ENCODE measurements at regions not wholly inside any gene's neighbourhood (a gene's known extent, or its start where the extent isn't known, plus 50 kb on each side); places are given as distances from the start of the nearest gene placed in this dataset.

- TF ChIP-seq CTCF (IDR thresholded peaks at IDR 0.05; ENCODE audit: unreplicated experiment) = no peak
- Mint-ChIP-seq H3K4me1 (ENCODE audit: insufficient read depth, unreplicated experiment) (no peaks in the 10 kb centered on the region), H3K27me3 (ENCODE audit: insufficient read depth, unreplicated experiment) (no peaks in the 10 kb centered on the region), H3K4me3 (ENCODE audit: unreplicated experiment) (no peak overlapping the region), H3K9me3 (ENCODE audit: unreplicated experiment) (no peaks in the 10 kb centered on the region), H3K36me3 (ENCODE audit: insufficient read depth, unreplicated experiment) (no peaks in the 10 kb centered on the region), H3K27ac (ENCODE audit: low read depth, unreplicated experiment) (no peak overlapping the region)
- CTCF ChIA-PET = interaction anchor here (0.6 kb wide), 1 partner anchor 293 kb away, joined by 4 read pairs; no protein-coding TSS in a partner anchor
- no TSS peak for BruUV-seq (replicated peaks)
- DNase-seq (ENCODE audit: unreplicated experiment) = no peak
- intact Hi-C loops (cut with micrococcal nuclease) = no loop called here
- POLR2A ChIA-PET = no interaction called here
Measured at GRCh38 chr3:177314897-177315296, 117.6 kb upstream of the TBL1XR1 start.

- no peaks in the 10 kb centered on the region for H3K36me3 Mint-ChIP-seq (ENCODE audit: insufficient read depth, unreplicated experiment)
- H3K27me3 Mint-ChIP-seq (ENCODE audit: insufficient read depth, unreplicated experiment) = no peaks in the 10 kb centered on the region
- no peaks in the 10 kb centered on the region for H3K9me3 Mint-ChIP-seq (ENCODE audit: unreplicated experiment)
- no TSS peak for BruUV-seq (replicated peaks)
- intact Hi-C loops (cut with micrococcal nuclease) = no loop called here
- no peak for DNase-seq (ENCODE audit: unreplicated experiment)
- ChIA-PET POLR2A (no interaction called here), CTCF (interaction anchor here (0.6 kb wide), 2 partner anchors 14 to 218 kb away, joined by 3 to 4 read pairs; no protein-coding TSS in a partner anchor)
- no peak for TF ChIP-seq CTCF (IDR thresholded peaks at IDR 0.05; ENCODE audit: unreplicated experiment)
- no peaks in the 10 kb centered on the region for H3K4me1 Mint-ChIP-seq (ENCODE audit: insufficient read depth, unreplicated experiment)
- H3K4me3 Mint-ChIP-seq (ENCODE audit: unreplicated experiment) = no peak overlapping the region
- H3K27ac Mint-ChIP-seq (ENCODE audit: low read depth, unreplicated experiment) = no peak overlapping the region
Measured at GRCh38 chr3:177317247-177317646, 120.0 kb upstream of the TBL1XR1 start.

GRCh38 chr3:177318559-177318958 is 121.3 kb upstream of the TBL1XR1 start:
- ChIA-PET POLR2A (no interaction called here), CTCF (no interaction called here)
- Mint-ChIP-seq H3K27ac (ENCODE audit: low read depth, unreplicated experiment) (no peak overlapping the region), H3K4me1 (ENCODE audit: insufficient read depth, unreplicated experiment) (no peaks in the 10 kb centered on the region), H3K4me3 (ENCODE audit: unreplicated experiment) (no peak overlapping the region), H3K27me3 (ENCODE audit: insufficient read depth, unreplicated experiment) (no peaks in the 10 kb centered on the region), H3K36me3 (ENCODE audit: insufficient read depth, unreplicated experiment) (no peaks in the 10 kb centered on the region), H3K9me3 (ENCODE audit: unreplicated experiment) (no peaks in the 10 kb centered on the region)
- DNase-seq (ENCODE audit: unreplicated experiment) = no peak
- no TSS peak for BruUV-seq (replicated peaks)
- intact Hi-C loops (cut with micrococcal nuclease) = no loop called here
- no peak for TF ChIP-seq CTCF (IDR thresholded peaks at IDR 0.05; ENCODE audit: unreplicated experiment)

- Mint-ChIP-seq H3K36me3 (ENCODE audit: insufficient read depth, unreplicated experiment) (no peaks in the 10 kb centered on the region), H3K4me3 (ENCODE audit: unreplicated experiment) (no peak overlapping the region), H3K4me1 (ENCODE audit: insufficient read depth, unreplicated experiment) (no peaks in the 10 kb centered on the region), H3K27ac (ENCODE audit: low read depth, unreplicated experiment) (no peak overlapping the region), H3K9me3 (ENCODE audit: unreplicated experiment) (no peaks in the 10 kb centered on the region), H3K27me3 (ENCODE audit: insufficient read depth, unreplicated experiment) (no peaks in the 10 kb centered on the region)
- intact Hi-C loops (cut with micrococcal nuclease) = no loop called here
- CTCF ChIA-PET = no interaction called here
- BruUV-seq (replicated peaks) = no TSS peak
- POLR2A ChIA-PET = no interaction called here
- no peak for DNase-seq (ENCODE audit: unreplicated experiment)
- no peak for TF ChIP-seq CTCF (IDR thresholded peaks at IDR 0.05; ENCODE audit: unreplicated experiment)
Measured at GRCh38 chr3:177320765-177321247, 123.5 kb upstream of the TBL1XR1 start.
